SK-N-SH (cell line): ENCODE measurements at regions not wholly inside any gene's neighbourhood (a gene's known extent, or its start where the extent isn't known, plus 50 kb on each side); places are given as distances from the start of the nearest gene placed in this dataset.
A peak's percentile ranks its signal among the peaks of the same experiment; 100 is the strongest.

Experiments used
- CTCF ChIA-PET: fragments of 300-600, 350-600 bp; formaldehyde crosslinking; extraction: SDS; loops from one replicate; lab custom pipeline; 2021; lab: Yijun Ruan, JAX
- POLR2A ChIA-PET: fragments of 350-600 bp; sonication (Branson Sonifier 250); formaldehyde crosslinking; extraction: SDS; loops from one replicate; lab custom pipeline; 2020; ENCODE audit warnings: antibody characterized with exemption, inconsistent platforms; lab: Yijun Ruan, JAX
- DNase-seq: peaks from one replicate; pipeline ENCODE4 v3.0.0; 2012
- H2AFZ ChIP-seq: fragments of 200-600 bp; sonication (generic); 2 replicates; pipeline ENCODE4 v1.8.1; 2016; ENCODE audit warnings: antibody characterized with exemption, mild to moderate bottlenecking, low read depth
- H3F3A ChIP-seq: fragments of 200-600 bp; sonication (generic); replicated peaks from 2 replicates; pipeline ENCODE3; 2016; ENCODE audit warnings: antibody characterized with exemption, mild to moderate bottlenecking; ENCODE audit not compliant: insufficient read depth
- H3K27ac ChIP-seq, 2 experiments: fragments of 200-500 bp in 1 of 2; fragments of 200-600 bp in 1 of 2; sonication (Bioruptor generic) in 1 of 2; sonication (generic), shearing (Covaris generic) in 1 of 2; 2 replicates each; pipeline versions ENCODE4 v1.5.1 to v1.6.1; 2014 to 2016; ENCODE audit warnings: low read depth in 2 of 2, inconsistent platforms in 1 of 2, low read length in 1 of 2, mild to moderate bottlenecking in 1 of 2, mixed read lengths in 1 of 2
- H3K27me3 ChIP-seq: fragments of 200-600 bp; sonication (generic), shearing (Covaris generic); 2 replicates; pipeline ENCODE4 v1.6.1; 2016; ENCODE audit warnings: mixed run types; ENCODE audit not compliant: insufficient read depth
- H3K36me3 ChIP-seq, 2 experiments: fragments of 200-500 bp in 1 of 2; fragments of 200-600 bp in 1 of 2; sonication (Bioruptor generic) in 1 of 2; sonication (generic) in 1 of 2; replicated peaks in 1 of 2; 2 replicates each; pipeline versions ENCODE3 to v1.5.1; 2014 to 2016; ENCODE audit warnings: low read length in 1 of 2, mild to moderate bottlenecking in 1 of 2; ENCODE audit not compliant: insufficient read depth in 2 of 2, control insufficient read depth in 1 of 2
- H3K4me1 ChIP-seq, 2 experiments: fragments of 200-500 bp in 1 of 2; fragments of 200-600 bp in 1 of 2; sonication (Bioruptor generic) in 1 of 2; sonication (generic), shearing (Covaris generic) in 1 of 2; 2 replicates each; pipeline versions ENCODE4 v1.5.1 to v1.6.1; 2014 to 2016; ENCODE audit warnings: low read depth in 1 of 2, low read length in 1 of 2, mixed run types in 1 of 2; ENCODE audit not compliant: insufficient read depth in 2 of 2, control insufficient read depth in 1 of 2
- H3K4me2 ChIP-seq: fragments of 200-600 bp; sonication (generic), shearing (Covaris generic); 2 replicates; pipeline ENCODE4 v1.6.1; 2017; ENCODE audit warnings: mixed run types
- H3K4me3 ChIP-seq, 2 experiments: fragments of 200-500 bp in 1 of 2; fragments of 200-600 bp in 1 of 2; sonication (Bioruptor generic) in 1 of 2; sonication (generic), shearing (Covaris generic) in 1 of 2; 2 replicates each; pipeline versions ENCODE4 v1.5.1 to v1.8.1; 2014 to 2016; ENCODE audit warnings: low read depth in 2 of 2, inconsistent platforms in 1 of 2, low read length in 1 of 2, mild to moderate bottlenecking in 1 of 2, mixed read lengths in 1 of 2, moderate library complexity in 1 of 2
- H3K79me2 ChIP-seq: fragments of 200-600 bp; sonication (generic); 2 replicates; pipeline ENCODE4 v1.8.1; 2017; ENCODE audit warnings: mild to moderate bottlenecking; ENCODE audit not compliant: insufficient read depth
- H3K9ac ChIP-seq: fragments of 200-600 bp; sonication (generic); 2 replicates; pipeline ENCODE4 v1.6.1; 2017; ENCODE audit warnings: mixed run types
- H3K9me2 ChIP-seq: fragments of 200-600 bp; sonication (generic); 2 replicates; pipeline ENCODE4 v1.6.1; 2017; ENCODE audit warnings: mixed run types
- H3K9me3 ChIP-seq: fragments of 200-600 bp; sonication (generic); 2 replicates; pipeline ENCODE4 v1.6.1; 2017; ENCODE audit warnings: mixed run types, mild to moderate bottlenecking, moderate library complexity
- H4K20me1 ChIP-seq: fragments of 200-600 bp; sonication (generic); 2 replicates; pipeline ENCODE4 v1.6.1; 2017; ENCODE audit warnings: mild to moderate bottlenecking, mixed run types; ENCODE audit not compliant: insufficient read depth
- EP300 ChIP-seq, 2 experiments: IDR thresholded peaks; 2 replicates each; pipeline versions ENCODE4 v1.4.0 to v1.6.1; 2012; ENCODE audit warnings: borderline replicate concordance in 1 of 2, low read depth in 1 of 2, low read length in 1 of 2
- FOSL2 ChIP-seq: IDR thresholded peaks from 2 replicates; pipeline ENCODE4 v1.4.0; 2012; ENCODE audit warnings: low read depth, mild to moderate bottlenecking, moderate library complexity, borderline replicate concordance
- FOXJ3 ChIP-seq: sonication (generic); formaldehyde crosslinking; IDR thresholded peaks from 2 replicates; pipeline ENCODE4 v1.5.1; 2020; ENCODE audit warnings: mild to moderate bottlenecking, missing genetic modification reagents
- GABPA ChIP-seq: IDR thresholded peaks from 2 replicates; pipeline ENCODE4 v1.4.0; 2012; ENCODE audit warnings: low read depth, mild to moderate bottlenecking
- JUND ChIP-seq: IDR thresholded peaks from 2 replicates; pipeline ENCODE4 v1.4.0; 2012
- MXI1 ChIP-seq: IDR thresholded peaks from 2 replicates; pipeline ENCODE4 v1.6.1; 2012; ENCODE audit warnings: mild to moderate bottlenecking, low read depth, low read length, improper control_type of control experiment
- SMC3 ChIP-seq: IDR thresholded peaks from 2 replicates; pipeline ENCODE4 v1.6.1; 2012; ENCODE audit warnings: low read depth, low read length, improper control_type of control experiment
- TAF1 ChIP-seq: IDR thresholded peaks from 2 replicates; pipeline ENCODE4 v1.6.1; 2012; ENCODE audit warnings: low read depth, mild to moderate bottlenecking, low read length, moderate library complexity, borderline replicate concordance
- TCF12 ChIP-seq: IDR thresholded peaks from 2 replicates; pipeline ENCODE4 v1.4.0; 2012
- TEAD4 ChIP-seq: IDR thresholded peaks from 2 replicates; pipeline ENCODE4 v1.4.0; 2012; ENCODE audit warnings: mild to moderate bottlenecking, borderline replicate concordance; ENCODE audit not compliant: insufficient read depth
- WGBS: methylation state at CpG from one replicate; pipeline ENCODE4 v1.1.6; 2017; ENCODE audit warnings: low lambda C conversion rate; 5-methylcytosine and 5-hydroxymethylcytosine counted together
- TF ChIP-seq, protein P1 (sequence below): IDR thresholded peaks from 2 replicates; pipeline ENCODE4; 2012
- TF ChIP-seq, protein P2 (sequence below): fragments of 150-350 bp; IDR thresholded peaks from 2 replicates; pipeline ENCODE4 v1.6.1; 2016; ENCODE audit warnings: mild to moderate bottlenecking, low read depth, low read length

DNA sequence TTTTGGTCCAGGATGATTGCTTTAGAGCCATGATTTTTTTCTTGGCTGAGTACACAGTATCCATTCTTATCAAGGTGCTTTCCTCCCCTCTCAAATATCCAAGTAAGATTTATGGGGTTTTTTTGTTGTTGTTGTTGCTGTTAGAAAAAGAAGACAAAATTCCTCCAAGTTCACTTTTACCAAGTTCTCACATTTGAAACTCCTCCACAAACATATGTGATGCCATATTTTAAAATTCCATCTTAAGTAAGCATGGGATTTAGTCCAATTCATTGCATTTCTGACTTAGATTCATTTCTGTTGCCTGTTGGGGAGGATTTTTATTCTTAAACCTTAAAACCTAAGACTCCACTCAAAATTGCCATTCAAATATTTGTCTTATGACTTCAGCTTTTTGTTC lies 128.6 kb upstream of the SPATA12 start:
- POLR2A ChIA-PET = no interaction called here
- Histone ChIP-seq H3K9me3 (no peaks in the 10 kb centered on the region), H3K4me1 (peaks cover 4 to 19% of the 10 kb centered on the region in 2 experiments; a peak in 2 of 4 replicates), H3F3A (peaks cover 9% of the 10 kb centered on the region), H3K36me3 (no peaks in the 10 kb centered on the region), H3K9ac (no peak overlapping the region), H3K4me2 (no peak overlapping the region), H3K79me2 (no peaks in the 10 kb centered on the region), H3K27me3 (no peaks in the 10 kb centered on the region), H3K9me2 (no peaks in the 10 kb centered on the region), H3K4me3 (no peak overlapping the region), H2AFZ (no peak overlapping the region), H4K20me1 (no peaks in the 10 kb centered on the region), H3K27ac (no peak overlapping the region)
- CTCF ChIA-PET = interaction anchor here (1.0 kb wide), 1 partner anchor 34 kb away, joined by 3 read pairs; no protein-coding TSS in a partner anchor
- TF ChIP-seq SMC3 (no peak), TAF1 (no peak), GABPA (no peak)
- DNase-seq = no peak

- no peaks in the 10 kb centered on the region for H4K20me1 ChIP-seq
- TF ChIP-seq MXI1 = no peak
- peak; percentile 69 for TF ChIP-seq TCF12
- TF ChIP-seq, protein P1, sequence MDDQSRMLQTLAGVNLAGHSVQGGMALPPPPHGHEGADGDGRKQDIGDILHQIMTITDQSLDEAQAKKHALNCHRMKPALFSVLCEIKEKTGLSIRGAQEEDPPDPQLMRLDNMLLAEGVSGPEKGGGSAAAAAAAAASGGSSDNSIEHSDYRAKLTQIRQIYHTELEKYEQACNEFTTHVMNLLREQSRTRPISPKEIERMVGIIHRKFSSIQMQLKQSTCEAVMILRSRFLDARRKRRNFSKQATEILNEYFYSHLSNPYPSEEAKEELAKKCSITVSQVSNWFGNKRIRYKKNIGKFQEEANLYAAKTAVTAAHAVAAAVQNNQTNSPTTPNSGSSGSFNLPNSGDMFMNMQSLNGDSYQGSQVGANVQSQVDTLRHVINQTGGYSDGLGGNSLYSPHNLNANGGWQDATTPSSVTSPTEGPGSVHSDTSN = 0 out of 2 replicates have a peak, but pooled peaks have one; percentile 22
- TF ChIP-seq FOSL2 = peak; percentile 38; the same call in 1 of the 2 replicates
- TF ChIP-seq TEAD4 = no peak
- no peak for TF ChIP-seq EP300 (IDR thresholded peaks at IDR 0.05; ENCODE audit: borderline replicate concordance in 1 of 2, low read depth in 1 of 2, low read length in 1 of 2)
- no peak for TF ChIP-seq FOXJ3
- TF ChIP-seq, protein P2, sequence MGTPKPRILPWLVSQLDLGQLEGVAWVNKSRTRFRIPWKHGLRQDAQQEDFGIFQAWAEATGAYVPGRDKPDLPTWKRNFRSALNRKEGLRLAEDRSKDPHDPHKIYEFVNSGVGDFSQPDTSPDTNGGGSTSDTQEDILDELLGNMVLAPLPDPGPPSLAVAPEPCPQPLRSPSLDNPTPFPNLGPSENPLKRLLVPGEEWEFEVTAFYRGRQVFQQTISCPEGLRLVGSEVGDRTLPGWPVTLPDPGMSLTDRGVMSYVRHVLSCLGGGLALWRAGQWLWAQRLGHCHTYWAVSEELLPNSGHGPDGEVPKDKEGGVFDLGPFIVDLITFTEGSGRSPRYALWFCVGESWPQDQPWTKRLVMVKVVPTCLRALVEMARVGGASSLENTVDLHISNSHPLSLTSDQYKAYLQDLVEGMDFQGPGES = no peak
- peak; percentile 22; the same call in 1 of the 2 replicates for TF ChIP-seq JUND
- TF ChIP-seq, all 33 proteins: peak for 4
- Histone ChIP-seq H3K36me3 (no peaks in the 10 kb centered on the region), H3F3A (peaks cover 9% of the 10 kb centered on the region), H3K4me1 (peaks cover 6 to 19% of the 10 kb centered on the region in 2 experiments; a peak in 2 of 4 replicates), H3K79me2 (no peaks in the 10 kb centered on the region), H3K9me2 (no peaks in the 10 kb centered on the region), H3K9me3 (no peaks in the 10 kb centered on the region), H3K4me3 (no peak overlapping the region), H3K27me3 (no peaks in the 10 kb centered on the region), H3K27ac (no peak overlapping the region), H3K4me2 (no peak overlapping the region), H2AFZ (no peak overlapping the region), H3K9ac (no peak overlapping the region)
- ChIA-PET POLR2A (no interaction called here), CTCF (interaction anchor here (1.3 kb wide), 1 partner anchor 58 kb away, joined by 3 read pairs; no protein-coding TSS in a partner anchor)
- WGBS = 54% methylated on average over 5 of the region's 5 CpGs
- no peak for DNase-seq
Measured at GRCh38 chr3:56930706-56931105, 129.0 kb upstream of the ARHGEF3 start.
